ENCODE measurements at regions not wholly inside any gene's neighbourhood (a gene's known extent, or its start where the extent isn't known, plus 50 kb on each side); places are given as distances from the start of the nearest gene placed in this dataset.
"Not testable (repeated sequence)": the region's sequence is repeated elsewhere in the genome, so short reads cannot be mapped to it uniquely, and the experiment has no call there.

DNA sequence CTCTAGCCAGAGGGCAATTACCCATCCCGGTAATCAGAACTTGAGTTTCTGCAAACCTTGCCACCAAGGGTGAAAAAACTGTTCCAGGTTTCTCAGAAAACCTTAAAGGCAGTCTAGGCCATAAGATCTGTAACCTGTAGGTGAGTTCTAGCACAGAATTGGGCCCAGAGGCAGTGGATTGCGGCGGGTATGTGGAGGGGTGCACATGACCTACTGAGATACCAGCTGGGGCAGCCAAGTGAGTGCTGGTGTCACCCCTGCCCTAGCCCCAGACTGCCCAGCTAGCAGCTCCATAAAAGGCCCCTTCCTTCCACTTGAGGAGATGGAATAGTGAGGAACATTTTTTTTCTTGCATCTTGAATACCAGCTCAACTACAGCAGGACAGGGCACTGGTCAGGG, 176.7 kb downstream of the SMARCA1 start:
- Histone ChIP-seq H3K36me3 (peaks cover 0 to 9% of the 10 kb centered on the region in 2 donors), H3K4me1 (no peaks in the 10 kb centered on the region), H3K27ac (no peak overlapping the region), H3K9me3 (peaks cover 0 to 6% (median 0%) of the 10 kb centered on the region in 3 donors), H3K27me3 (no peaks in the 10 kb centered on the region), H3K4me3 (no peak overlapping the region)
- ATAC-seq, result no peak
- TF ChIP-seq, protein P1, sequence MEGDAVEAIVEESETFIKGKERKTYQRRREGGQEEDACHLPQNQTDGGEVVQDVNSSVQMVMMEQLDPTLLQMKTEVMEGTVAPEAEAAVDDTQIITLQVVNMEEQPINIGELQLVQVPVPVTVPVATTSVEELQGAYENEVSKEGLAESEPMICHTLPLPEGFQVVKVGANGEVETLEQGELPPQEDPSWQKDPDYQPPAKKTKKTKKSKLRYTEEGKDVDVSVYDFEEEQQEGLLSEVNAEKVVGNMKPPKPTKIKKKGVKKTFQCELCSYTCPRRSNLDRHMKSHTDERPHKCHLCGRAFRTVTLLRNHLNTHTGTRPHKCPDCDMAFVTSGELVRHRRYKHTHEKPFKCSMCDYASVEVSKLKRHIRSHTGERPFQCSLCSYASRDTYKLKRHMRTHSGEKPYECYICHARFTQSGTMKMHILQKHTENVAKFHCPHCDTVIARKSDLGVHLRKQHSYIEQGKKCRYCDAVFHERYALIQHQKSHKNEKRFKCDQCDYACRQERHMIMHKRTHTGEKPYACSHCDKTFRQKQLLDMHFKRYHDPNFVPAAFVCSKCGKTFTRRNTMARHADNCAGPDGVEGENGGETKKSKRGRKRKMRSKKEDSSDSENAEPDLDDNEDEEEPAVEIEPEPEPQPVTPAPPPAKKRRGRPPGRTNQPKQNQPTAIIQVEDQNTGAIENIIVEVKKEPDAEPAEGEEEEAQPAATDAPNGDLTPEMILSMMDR (IDR thresholded peaks at IDR 0.05), result no peak
- TF ChIP-seq POLR2A (IDR thresholded peaks at IDR 0.05), result no peak
- no peak for TF ChIP-seq EP300 (IDR thresholded peaks at IDR 0.05)
- no peak for TF ChIP-seq POLR2AphosphoS5 (IDR thresholded peaks at IDR 0.05)
- WGBS, 2 donors (ENCODE audit: low coverage in 1 of 2), result no CpG with 5 or more reads among the region's 3 CpGs

DNA sequence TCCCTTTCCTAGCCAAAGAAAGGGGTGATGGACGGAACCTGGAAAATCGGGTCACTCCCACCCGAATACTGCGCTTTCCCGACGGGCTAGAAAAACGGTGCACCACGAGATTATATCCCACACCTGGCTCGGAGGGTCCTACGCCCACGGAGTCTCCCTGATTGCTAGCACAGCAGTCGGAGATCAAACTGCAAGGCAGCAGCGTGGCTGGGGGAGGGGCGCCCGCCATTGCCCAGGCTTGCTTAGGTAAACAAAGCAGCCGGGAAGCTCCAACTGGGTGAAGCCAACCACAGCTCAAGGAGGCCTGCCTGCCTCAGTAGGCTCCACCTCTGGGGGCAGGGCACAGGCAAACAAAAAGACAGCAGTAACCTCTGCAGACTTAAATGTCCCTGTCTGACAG, 186.0 kb downstream of the SMARCA1 start:
- not testable (repeated sequence) for H3K27me3 ChIP-seq, H3K27ac ChIP-seq, H3K4me1 ChIP-seq, H3K36me3 ChIP-seq, ATAC-seq, H3K4me3 ChIP-seq, H3K9me3 ChIP-seq
- WGBS, 2 donors (ENCODE audit: low coverage in 1 of 2), result 40 to 71% methylated on average over 1 to 8 of the region's 16 CpGs

DNA sequence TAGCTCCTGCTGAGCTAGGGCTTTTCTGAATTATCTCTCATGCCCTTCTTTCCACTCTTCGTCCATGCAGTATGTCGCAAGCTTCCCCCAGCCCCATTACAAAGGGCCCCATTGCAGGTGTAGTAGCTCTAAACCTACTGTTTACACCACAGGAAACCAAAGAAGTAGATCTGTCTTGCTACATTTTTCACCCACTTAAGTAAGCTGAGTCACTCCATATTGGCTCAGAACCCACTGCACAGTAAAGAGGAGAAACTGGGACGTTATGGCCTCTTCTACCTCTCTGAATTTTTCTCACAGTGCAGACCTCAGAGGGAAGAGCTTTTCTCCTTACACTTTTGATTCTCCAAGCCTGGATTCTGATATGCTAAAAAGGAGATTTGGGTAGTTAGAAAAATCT, 200.2 kb downstream of the SMARCA1 start:
- 33 to 48% methylated on average over 1 to 3 of the region's 3 CpGs for whole genome bisulfite sequencing, 2 donors (ENCODE audit: low coverage in 1 of 2)
- no peaks in the 10 kb centered on the region for H3K9me3 ChIP-seq
- no peak for ATAC-seq
- H3K4me3 ChIP-seq, result no peak overlapping the region
- TF ChIP-seq, protein P1 (IDR thresholded peaks at IDR 0.05), result no peak
- TF ChIP-seq POLR2AphosphoS5 (IDR thresholded peaks at IDR 0.05), result no peak
- TF ChIP-seq EP300 (IDR thresholded peaks at IDR 0.05), result no peak
- no peak for TF ChIP-seq POLR2A (IDR thresholded peaks at IDR 0.05)
- no peaks in the 10 kb centered on the region for H3K4me1 ChIP-seq
- H3K36me3 ChIP-seq, result no peaks in the 10 kb centered on the region
- no peak overlapping the region for H3K27ac ChIP-seq
- no peaks in the 10 kb centered on the region for H3K27me3 ChIP-seq

DNA sequence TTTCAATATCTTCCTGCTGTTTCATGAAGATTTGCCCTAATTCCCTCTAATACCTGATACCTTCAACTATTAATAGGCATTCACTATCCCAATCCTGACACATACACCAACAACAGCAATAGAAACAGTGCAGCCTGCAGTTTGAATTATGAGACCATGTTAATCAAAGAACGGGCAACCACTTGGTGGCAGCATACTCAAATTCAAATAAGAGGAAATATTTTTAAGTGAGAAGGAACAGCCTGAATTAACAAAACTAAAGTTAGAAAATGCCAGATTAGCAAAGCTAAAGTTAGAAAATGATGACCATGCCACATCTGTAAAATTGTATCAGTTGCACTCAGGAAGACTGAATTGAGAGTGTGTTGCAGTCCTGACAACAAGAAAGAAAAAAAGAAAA, 204.9 kb downstream of the SMARCA1 start:
- Histone ChIP-seq H3K27me3 (no peaks in the 10 kb centered on the region), H3K4me1 (no peaks in the 10 kb centered on the region), H3K9me3 (no peaks in the 10 kb centered on the region), H3K27ac (no peak overlapping the region), H3K4me3 (no peak overlapping the region), H3K36me3 (no peaks in the 10 kb centered on the region)
- no peak for ATAC-seq
- TF ChIP-seq POLR2A (IDR thresholded peaks at IDR 0.05) (no peak), POLR2AphosphoS5 (IDR thresholded peaks at IDR 0.05) (no peak), EP300 (IDR thresholded peaks at IDR 0.05) (no peak)
- TF ChIP-seq, protein P1 (IDR thresholded peaks at IDR 0.05), result no peak
- WGBS, 2 donors (ENCODE audit: low coverage in 1 of 2), result 80% methylated on average over 1 of the region's 1 CpG; no CpG with 5 or more reads in 1 of the 2 donors

DNA sequence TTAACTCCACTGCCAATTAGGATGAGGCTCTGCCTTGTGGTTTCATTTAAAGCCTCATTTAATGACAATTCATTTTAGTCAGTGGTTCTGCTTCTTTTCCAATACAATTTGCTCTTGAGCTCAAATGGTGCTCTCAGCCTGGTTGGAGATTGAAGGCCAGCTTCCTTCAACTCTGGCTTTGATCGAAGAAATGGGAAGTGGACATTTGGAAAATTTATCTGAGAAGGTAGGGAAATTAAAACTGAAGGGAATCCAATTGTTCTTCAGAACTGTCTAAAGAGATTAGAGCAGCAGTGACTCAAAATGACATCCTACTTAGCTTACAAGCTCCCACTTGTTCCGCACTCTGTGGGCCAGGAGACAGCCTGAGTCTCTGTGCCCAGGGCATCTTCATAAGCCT, 206.8 kb downstream of the SMARCA1 start:
- WGBS, 2 donors (ENCODE audit: low coverage in 1 of 2), result 94 to 100% methylated on average over 2 of the region's 2 CpGs
- TF ChIP-seq POLR2AphosphoS5 (IDR thresholded peaks at IDR 0.05) (no peak), POLR2A (IDR thresholded peaks at IDR 0.05) (no peak), EP300 (IDR thresholded peaks at IDR 0.05) (no peak)
- TF ChIP-seq, protein P1 (IDR thresholded peaks at IDR 0.05), result no peak

More for the DNA sequence above, 206.8 kb downstream of the SMARCA1 start:
- Histone ChIP-seq H3K36me3 (no peaks in the 10 kb centered on the region), H3K27ac (no peak overlapping the region), H3K4me1 (no peaks in the 10 kb centered on the region), H3K27me3 (no peaks in the 10 kb centered on the region), H3K4me3 (no peak overlapping the region), H3K9me3 (no peaks in the 10 kb centered on the region)
- no peak for ATAC-seq
